Gastroesophageal sphincter (tissue), 4 donors: ENCODE measurements at regions not wholly inside any gene's neighbourhood (a gene's known extent, or its start where the extent isn't known, plus 50 kb on each side); places are given as distances from the start of the nearest gene placed in this dataset.

ENCODE experiments used
- ATAC-seq: fragments of 150-250 bp; one replicate; pipeline ENCODE4 v1.9.1; 2016; ENCODE audit warnings: mild to moderate bottlenecking, moderate library complexity
- H3K27ac ChIP-seq, 4 donors: fragments of 200-600 bp; sonication (generic) in 3 of 4; 1 replicate in 3 of 4; 2 replicates in 1 of 4; pipeline ENCODE4 v1.5.1; 2016 to 2019
- H3K27me3 ChIP-seq: fragments of 200-600 bp; sonication (generic); one replicate; pipeline ENCODE4 v1.5.1; 2019
- H3K36me3 ChIP-seq, 2 donors: fragments of 200-600 bp; sonication (generic); one replicate each; pipeline ENCODE4 v1.5.1; 2019; ENCODE audit warnings: control low read depth in 1 of 2
- H3K4me1 ChIP-seq, 3 donors: fragments of 200-600 bp; sonication (generic); 1 replicate in 2 of 3; 2 replicates in 1 of 3; pipeline ENCODE4 v1.5.1; 2016 to 2019; ENCODE audit warnings: control low read depth in 2 of 3
- H3K4me3 ChIP-seq, 2 donors: fragments of 200-600 bp; sonication (generic); one replicate each; pipeline ENCODE4 v1.5.1; 2019; ENCODE audit warnings: mild to moderate bottlenecking in 1 of 2, moderate library complexity in 1 of 2
- H3K9me3 ChIP-seq, 3 donors: fragments of 200-600 bp; sonication (generic); one replicate each; pipeline ENCODE4 v1.5.1; 2017 to 2019; ENCODE audit warnings: control low read depth in 2 of 3
- EP300 ChIP-seq: sonication (generic); formaldehyde crosslinking; IDR thresholded peaks from one replicate; pipeline ENCODE4 v1.6.1; 2017; ENCODE audit warnings: antibody characterized with exemption, mild to moderate bottlenecking
- POLR2A ChIP-seq, 2 donors: fragments of 450-650 bp; IDR thresholded peaks; one replicate each; pipeline ENCODE4 v1.6.1; 2017; ENCODE audit warnings: antibody characterized with exemption in 2 of 2, mild to moderate bottlenecking in 2 of 2, moderate library complexity in 1 of 2
- POLR2AphosphoS5 ChIP-seq: sonication (generic); formaldehyde crosslinking; IDR thresholded peaks from one replicate; pipeline ENCODE4 v1.6.1; 2017; ENCODE audit warnings: antibody characterized with exemption
- WGBS, 2 donors: methylation state at CpG; one replicate each; pipeline ENCODE4 v1.1.5; 2018; ENCODE audit warnings: low coverage in 1 of 2; 5-methylcytosine and 5-hydroxymethylcytosine counted together
- TF ChIP-seq, protein P1 (sequence below), 4 experiments: fragments of 200-600 bp in 2 of 4; fragments of 450-650 bp in 2 of 4; sonication (generic) in 1 of 4; IDR thresholded peaks; one replicate each; pipeline ENCODE4 v1.5.1; 2017 to 2019; ENCODE audit warnings: antibody characterized with exemption in 4 of 4, mild to moderate bottlenecking in 2 of 4, moderate library complexity in 2 of 4

DNA sequence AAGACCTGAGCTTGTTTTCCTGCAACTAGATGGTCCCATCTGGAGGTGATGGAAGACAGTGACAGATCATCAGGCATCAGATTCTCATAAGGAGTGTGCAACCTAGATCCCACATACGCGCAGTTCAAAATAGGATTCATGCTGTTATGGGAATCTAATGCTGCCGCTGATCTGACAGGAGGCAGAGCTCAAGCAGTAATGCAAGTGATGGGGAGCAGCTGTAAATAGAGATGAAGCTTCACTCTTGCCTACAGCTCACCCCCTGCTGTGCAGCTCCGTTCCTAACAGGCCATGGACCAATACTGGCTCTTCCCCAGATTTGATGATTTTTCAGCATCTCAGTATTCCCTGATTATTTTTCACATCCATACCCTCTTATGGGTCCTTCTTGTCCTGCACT, 208.4 kb upstream of the RXFP2 start:
- Histone ChIP-seq H3K36me3 (no peaks in the 10 kb centered on the region), H3K9me3 (no peaks in the 10 kb centered on the region), H3K4me3 (no peak overlapping the region), H3K4me1 (no peaks in the 10 kb centered on the region), H3K27ac (no peak overlapping the region), H3K27me3 (no peaks in the 10 kb centered on the region)
- TF ChIP-seq EP300 (no peak), POLR2A (IDR thresholded peaks at IDR 0.05) (no peak), POLR2AphosphoS5 (no peak)
- TF ChIP-seq, protein P1, sequence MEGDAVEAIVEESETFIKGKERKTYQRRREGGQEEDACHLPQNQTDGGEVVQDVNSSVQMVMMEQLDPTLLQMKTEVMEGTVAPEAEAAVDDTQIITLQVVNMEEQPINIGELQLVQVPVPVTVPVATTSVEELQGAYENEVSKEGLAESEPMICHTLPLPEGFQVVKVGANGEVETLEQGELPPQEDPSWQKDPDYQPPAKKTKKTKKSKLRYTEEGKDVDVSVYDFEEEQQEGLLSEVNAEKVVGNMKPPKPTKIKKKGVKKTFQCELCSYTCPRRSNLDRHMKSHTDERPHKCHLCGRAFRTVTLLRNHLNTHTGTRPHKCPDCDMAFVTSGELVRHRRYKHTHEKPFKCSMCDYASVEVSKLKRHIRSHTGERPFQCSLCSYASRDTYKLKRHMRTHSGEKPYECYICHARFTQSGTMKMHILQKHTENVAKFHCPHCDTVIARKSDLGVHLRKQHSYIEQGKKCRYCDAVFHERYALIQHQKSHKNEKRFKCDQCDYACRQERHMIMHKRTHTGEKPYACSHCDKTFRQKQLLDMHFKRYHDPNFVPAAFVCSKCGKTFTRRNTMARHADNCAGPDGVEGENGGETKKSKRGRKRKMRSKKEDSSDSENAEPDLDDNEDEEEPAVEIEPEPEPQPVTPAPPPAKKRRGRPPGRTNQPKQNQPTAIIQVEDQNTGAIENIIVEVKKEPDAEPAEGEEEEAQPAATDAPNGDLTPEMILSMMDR (IDR thresholded peaks at IDR 0.05) = no peak
- 67 to 74% methylated on average over 3 to 4 of the region's 4 CpGs for WGBS, 2 donors
- no peak for ATAC-seq

DNA sequence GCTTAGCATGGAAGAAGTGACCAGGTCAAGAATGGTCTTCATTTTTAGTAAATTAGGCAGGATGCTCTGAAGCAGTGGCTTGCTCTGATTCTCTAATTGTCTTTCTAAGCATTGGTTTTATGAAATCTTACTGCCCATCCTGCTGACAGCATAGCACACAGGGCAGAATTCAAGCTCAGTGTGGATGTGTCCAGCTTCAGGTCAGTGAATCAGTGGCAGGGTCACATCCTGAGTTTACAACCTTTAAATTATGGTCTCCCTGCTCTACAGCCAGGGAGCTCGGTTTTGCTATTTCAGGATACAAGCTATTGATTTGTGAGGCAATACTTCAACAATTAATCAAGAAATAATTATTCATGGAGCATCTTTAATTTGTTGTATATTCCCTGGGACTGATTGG, 202.3 kb upstream of the RXFP2 start:
- Histone ChIP-seq H3K27ac (no peak overlapping the region), H3K36me3 (no peaks in the 10 kb centered on the region), H3K27me3 (no peaks in the 10 kb centered on the region), H3K4me1 (no peaks in the 10 kb centered on the region), H3K9me3 (no peaks in the 10 kb centered on the region), H3K4me3 (no peak overlapping the region)
- TF ChIP-seq POLR2A (IDR thresholded peaks at IDR 0.05) = no peak
- no peak for TF ChIP-seq EP300
- TF ChIP-seq, protein P1 (IDR thresholded peaks at IDR 0.05) = no peak
- no peak for TF ChIP-seq POLR2AphosphoS5
- WGBS, 2 donors = 55 to 67% methylated on average over 1 of the region's 1 CpG
- no peak for ATAC-seq

DNA sequence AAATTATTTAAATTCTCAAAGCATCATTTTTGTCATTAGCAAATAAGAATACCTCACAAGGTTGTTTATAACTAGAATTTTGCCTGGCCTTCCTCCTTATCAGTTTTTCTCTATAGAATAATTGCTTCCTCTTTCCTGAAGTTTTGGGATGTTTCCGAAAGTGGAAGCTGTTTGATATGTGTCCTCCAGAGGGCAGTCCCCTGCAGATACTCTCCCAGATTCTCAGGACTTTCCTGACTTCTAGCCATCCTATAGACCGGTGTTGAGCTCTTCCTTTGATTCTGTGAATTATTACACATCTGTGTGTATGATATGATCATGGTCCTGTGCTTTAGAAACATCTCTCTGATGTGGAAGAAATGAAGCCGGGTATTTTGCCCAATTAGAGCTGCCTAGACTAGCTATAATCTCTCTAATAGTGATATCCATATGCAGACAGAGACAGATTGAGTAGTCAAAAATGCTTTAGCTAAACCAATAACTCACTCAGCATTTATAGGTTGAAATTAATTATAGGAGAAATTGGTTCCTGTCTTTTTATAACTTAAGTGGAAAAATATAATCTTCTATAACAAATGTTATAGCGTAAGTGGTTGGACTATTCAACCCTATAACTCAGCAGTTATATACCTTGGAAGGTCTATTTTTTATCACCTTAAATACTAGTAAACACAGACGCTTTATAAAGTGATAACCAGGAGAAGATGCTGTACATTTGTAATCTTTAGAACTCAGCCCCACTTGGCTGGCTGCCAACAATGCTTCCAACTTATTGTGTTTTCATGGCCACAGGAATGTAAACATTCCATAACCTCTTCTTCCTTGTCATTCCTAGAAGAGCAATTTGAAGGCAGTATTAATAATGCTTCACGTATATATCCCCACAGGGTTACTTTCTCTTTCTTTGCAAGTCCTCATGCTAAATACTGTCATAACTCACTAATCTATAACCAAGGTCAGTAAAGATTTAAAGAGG, 201.0 kb upstream of the RXFP2 start:
- Histone ChIP-seq H3K27me3 (no peaks in the 10 kb centered on the region), H3K4me3 (no peak overlapping the region), H3K36me3 (no peaks in the 10 kb centered on the region), H3K9me3 (no peaks in the 10 kb centered on the region), H3K27ac (no peak overlapping the region), H3K4me1 (no peaks in the 10 kb centered on the region)
- TF ChIP-seq EP300 = no peak
- TF ChIP-seq, protein P1 (IDR thresholded peaks at IDR 0.05) = peak in 2 of 4 experiments; percentile 6 to 11
- 43 to 55% methylated on average over 6 of the region's 6 CpGs for WGBS, 2 donors
- no peak for ATAC-seq

DNA sequence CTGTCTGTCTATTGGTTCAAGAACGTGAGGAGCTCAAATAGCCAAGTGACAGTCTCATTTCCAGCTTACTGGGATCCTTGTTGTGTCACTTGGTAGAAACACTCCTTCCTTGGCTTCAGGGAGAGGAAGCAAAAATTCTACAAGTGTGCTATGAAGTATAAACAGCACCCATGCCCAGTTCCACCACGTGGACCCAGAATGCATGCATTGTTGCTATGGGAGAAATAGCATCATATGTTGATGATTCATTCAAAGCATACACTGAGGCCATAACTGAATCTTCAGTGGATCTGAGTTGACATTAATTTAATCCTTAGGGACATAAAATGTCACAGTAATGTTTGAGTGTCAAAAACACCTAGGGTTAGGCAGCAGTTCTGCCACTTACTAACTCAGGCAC, 199.0 kb upstream of the RXFP2 start:
- no peak overlapping the region for H3K27ac ChIP-seq
- no peaks in the 10 kb centered on the region for H3K4me1 ChIP-seq
- 25 to 65% methylated on average over 1 to 2 of the region's 2 CpGs for WGBS, 2 donors
- H3K27me3 ChIP-seq = no peaks in the 10 kb centered on the region
- ATAC-seq = no peak
- no peak overlapping the region for H3K4me3 ChIP-seq
- TF ChIP-seq POLR2A (IDR thresholded peaks at IDR 0.05) (no peak), EP300 (no peak), POLR2AphosphoS5 (no peak)
- TF ChIP-seq, protein P1 (IDR thresholded peaks at IDR 0.05) = no peak
- H3K9me3 ChIP-seq = no peaks in the 10 kb centered on the region
- no peaks in the 10 kb centered on the region for H3K36me3 ChIP-seq

DNA sequence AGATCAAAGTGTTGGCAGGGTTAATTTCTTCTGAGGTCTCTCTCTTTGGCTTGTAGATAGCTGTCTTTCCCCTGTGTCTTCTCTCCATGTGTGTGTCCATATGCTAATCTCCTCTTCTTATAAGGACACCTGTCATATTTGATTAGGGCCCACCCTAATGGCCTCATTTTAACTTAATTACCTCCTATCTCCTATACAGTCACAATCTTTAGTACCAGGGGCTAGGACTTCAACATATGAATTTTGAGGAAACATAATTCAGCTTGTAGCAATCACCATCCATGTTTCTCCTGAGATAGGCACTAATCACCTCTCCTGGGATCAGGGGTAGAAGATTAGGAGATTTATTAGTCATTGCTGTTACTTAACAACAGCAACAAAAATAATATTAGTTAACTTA, 196.1 kb upstream of the RXFP2 start:
- no peaks in the 10 kb centered on the region for H3K36me3 ChIP-seq
- TF ChIP-seq POLR2A (IDR thresholded peaks at IDR 0.05) (no peak), POLR2AphosphoS5 (no peak), EP300 (no peak)
- TF ChIP-seq, protein P1 (IDR thresholded peaks at IDR 0.05) = no peak
- H3K9me3 ChIP-seq = no peaks in the 10 kb centered on the region
- no peak overlapping the region for H3K27ac ChIP-seq
- no peak for ATAC-seq
- no peaks in the 10 kb centered on the region for H3K27me3 ChIP-seq
- H3K4me3 ChIP-seq = no peak overlapping the region
- no peaks in the 10 kb centered on the region for H3K4me1 ChIP-seq
